Caco-2 (cell line): ENCODE measurements at regions not wholly inside any gene's neighbourhood (a gene's known extent, or its start where the extent isn't known, plus 50 kb on each side); places are given as distances from the start of the nearest gene placed in this dataset.

Experiments
- BruUV-seq: library from RNA; stranded (reverse); fragments of 400-500 nt; replicated peaks from 2 replicates; lab custom pipeline; 2021; lab: Mats Ljungman, UMichigan
- CTCF ChIA-PET: fragments of 300-600 bp; sonication (Branson Sonifier 250); formaldehyde crosslinking; loops from one replicate; lab custom pipeline; 2022; ENCODE audit warnings: antibody characterized with exemption; lab: Charles Lee
- POLR2A ChIA-PET: fragments of 300-600 bp; sonication (Branson Sonifier 250); formaldehyde crosslinking; loops from one replicate; lab custom pipeline; 2022; ENCODE audit warnings: antibody characterized with exemption; lab: Charles Lee
- DNase-seq, 2 experiments: peaks; one replicate each; pipeline versions ENCODE4 v3.0.0 to v3.0.0-alpha.2; 2020 to 2022
- H3K27me3 ChIP-seq: replicated peaks from 2 replicates; pipeline ENCODE4 v1.6.0; 2011; ENCODE audit warnings: low read length; ENCODE audit not compliant: control insufficient read depth, insufficient read depth
- H3K36me3 ChIP-seq: 2 replicates; pipeline ENCODE4 v1.5.1; 2011; ENCODE audit warnings: low read length; ENCODE audit not compliant: control insufficient read depth, insufficient read depth
- H3K4me1 ChIP-seq: fragments of 250-450 bp; sonication (Bioruptor Pico); 2 replicates; pipeline ENCODE4 v1.5.1; 2020; ENCODE audit warnings: mild to moderate bottlenecking
- H3K4me3 ChIP-seq: 2 replicates; pipeline ENCODE4 v1.5.1; 2011; ENCODE audit warnings: low read depth, mild to moderate bottlenecking, control low read depth, low read length
- H3K9me3 ChIP-seq: fragments of 250-450 bp; sonication (Bioruptor Pico); 2 replicates; pipeline ENCODE4 v1.5.1; 2020; ENCODE audit warnings: mild to moderate bottlenecking, moderate library complexity
- H3K27ac Mint-ChIP-seq: one replicate; pipeline ENCODE4 v1.8.0; 2022; ENCODE audit warnings: mixed read lengths; ENCODE audit not compliant: unreplicated experiment
- H3K27me3 Mint-ChIP-seq: one replicate; pipeline ENCODE4 v1.8.0; 2022; ENCODE audit warnings: mixed read lengths; ENCODE audit not compliant: insufficient read depth, unreplicated experiment
- H3K36me3 Mint-ChIP-seq: one replicate; pipeline ENCODE4 v1.8.0; 2022; ENCODE audit warnings: mild to moderate bottlenecking, mixed read lengths; ENCODE audit not compliant: insufficient read depth, unreplicated experiment
- H3K4me1 Mint-ChIP-seq: one replicate; pipeline ENCODE4 v1.8.0; 2022; ENCODE audit warnings: low read depth, mixed read lengths; ENCODE audit not compliant: unreplicated experiment
- H3K4me3 Mint-ChIP-seq: one replicate; pipeline ENCODE4 v1.8.0; 2022; ENCODE audit warnings: mild to moderate bottlenecking, moderate library complexity, mixed read lengths; ENCODE audit not compliant: unreplicated experiment
- H3K9me3 Mint-ChIP-seq: one replicate; pipeline ENCODE4 v1.8.0; 2022; ENCODE audit warnings: mixed read lengths; ENCODE audit not compliant: unreplicated experiment
- CTCF ChIP-seq, 2 experiments: fragments of 200-600 bp in 1 of 2; IDR thresholded peaks; 1 replicate in 1 of 2; 2 replicates in 1 of 2; pipeline versions ENCODE4 v1.5.1 to v1.8.0; 2011 to 2022; ENCODE audit warnings: antibody characterized with exemption in 1 of 2, control low read depth in 1 of 2, inconsistent platforms in 1 of 2, low read depth in 1 of 2, low read length in 1 of 2, mild to moderate bottlenecking in 1 of 2, moderate library complexity in 1 of 2; ENCODE audit not compliant: insufficient read depth in 1 of 2, severe bottlenecking in 1 of 2, unreplicated experiment in 1 of 2
- intact Hi-C: fragments of 100-400 bp; cut with micrococcal nuclease; formaldehyde crosslinking; loops from one replicate; pipeline ENCODE4 v1.10.0; 2022; ENCODE audit not compliant: unreplicated experiment

GRCh38 chr18:8462651-8463185 lies 146.5 kb upstream of the RAB12 start:
- Histone ChIP-seq H3K4me3 (no peak overlapping the region), H3K4me1 (no peaks in the 10 kb centered on the region), H3K9me3 (no peaks in the 10 kb centered on the region), H3K36me3 (no peaks in the 10 kb centered on the region), H3K27me3 (no peaks in the 10 kb centered on the region)
- Mint-ChIP-seq H3K4me1 (no peaks in the 10 kb centered on the region), H3K4me3 (no peak overlapping the region), H3K27ac (no peak overlapping the region), H3K36me3 (no peaks in the 10 kb centered on the region), H3K27me3 (peaks cover 3% of the 10 kb centered on the region), H3K9me3 (no peaks in the 10 kb centered on the region)
- ChIA-PET POLR2A (no interaction called here), CTCF (interaction anchor here (1.5 kb wide), 1 partner anchor 16 kb away, joined by 3 read pairs; no protein-coding TSS in a partner anchor)
- intact Hi-C loops = no loop called here
- no peak for DNase-seq
- no TSS peak for BruUV-seq
- no peak for TF ChIP-seq CTCF (IDR thresholded peaks at IDR 0.05; ENCODE audit: insufficient read depth in 1 of 2, low read depth in 1 of 2, low read length in 1 of 2, severe bottlenecking in 1 of 2, unreplicated experiment in 1 of 2)

GRCh38 chr18:8463791-8464190 lies 145.4 kb upstream of the RAB12 start:
- no peak for DNase-seq
- Histone ChIP-seq H3K4me1 (no peaks in the 10 kb centered on the region), H3K9me3 (no peaks in the 10 kb centered on the region), H3K36me3 (no peaks in the 10 kb centered on the region), H3K4me3 (no peak overlapping the region), H3K27me3 (no peaks in the 10 kb centered on the region)
- H3K4me3 Mint-ChIP-seq = no peak overlapping the region
- ChIA-PET CTCF (no interaction called here), POLR2A (no interaction called here)
- BruUV-seq = no TSS peak
- no peak for TF ChIP-seq CTCF (IDR thresholded peaks at IDR 0.05; ENCODE audit: insufficient read depth in 1 of 2, low read depth in 1 of 2, low read length in 1 of 2, severe bottlenecking in 1 of 2, unreplicated experiment in 1 of 2)
- H3K36me3 Mint-ChIP-seq = no peaks in the 10 kb centered on the region
- no peak overlapping the region for H3K27ac Mint-ChIP-seq
- intact Hi-C loops = no loop called here
- peaks cover 3% of the 10 kb centered on the region for H3K27me3 Mint-ChIP-seq
- H3K4me1 Mint-ChIP-seq = no peaks in the 10 kb centered on the region
- no peaks in the 10 kb centered on the region for H3K9me3 Mint-ChIP-seq

GRCh38 chr18:8468191-8468590 lies 141.0 kb upstream of the RAB12 start:
- no peaks in the 10 kb centered on the region for H3K4me1 ChIP-seq
- Mint-ChIP-seq H3K9me3 (no peaks in the 10 kb centered on the region), H3K4me3 (no peak overlapping the region), H3K36me3 (no peaks in the 10 kb centered on the region), H3K27me3 (peaks cover 3% of the 10 kb centered on the region), H3K27ac (no peak overlapping the region), H3K4me1 (no peaks in the 10 kb centered on the region)
- H3K36me3 ChIP-seq = no peaks in the 10 kb centered on the region
- no peaks in the 10 kb centered on the region for H3K9me3 ChIP-seq
- no TSS peak for BruUV-seq
- H3K4me3 ChIP-seq = no peak overlapping the region
- intact Hi-C loops = no loop called here
- DNase-seq = no peak
- ChIA-PET CTCF (no interaction called here), POLR2A (no interaction called here)
- TF ChIP-seq CTCF (IDR thresholded peaks at IDR 0.05; ENCODE audit: insufficient read depth in 1 of 2, low read depth in 1 of 2, low read length in 1 of 2, severe bottlenecking in 1 of 2, unreplicated experiment in 1 of 2) = no peak
- H3K27me3 ChIP-seq = no peaks in the 10 kb centered on the region
